Tibial artery (tissue), 4 donors: ENCODE measurements at regions not wholly inside any gene's neighbourhood (a gene's known extent, or its start where the extent isn't known, plus 50 kb on each side); places are given as distances from the start of the nearest gene placed in this dataset.

Experiments
- DNase-seq, 2 donors: peaks; one replicate each; pipeline ENCODE4 v3.0.0-alpha.2; 2019
- H3K27ac ChIP-seq, 2 donors: fragments of 200-600 bp; sonication (generic) in 1 of 2; 1 replicate in 1 of 2; 2 replicates in 1 of 2; pipeline ENCODE4 v1.5.1; 2018 to 2019; ENCODE audit warnings: mild to moderate bottlenecking in 1 of 2
- H3K27me3 ChIP-seq, 2 donors: fragments of 200-600 bp; sonication (generic) in 1 of 2; one replicate each; pipeline versions ENCODE4 v1.5.1 to v1.6.0; 2016 to 2019
- H3K36me3 ChIP-seq, 3 donors: fragments of 200-600 bp; sonication (generic) in 2 of 3; one replicate each; pipeline ENCODE4 v1.5.1; 2016 to 2019; ENCODE audit warnings: mild to moderate bottlenecking in 2 of 3
- H3K4me1 ChIP-seq, 4 donors: fragments of 200-600 bp; sonication (generic) in 2 of 4; 1 replicate in 3 of 4; 2 replicates in 1 of 4; pipeline ENCODE4 v1.5.1; 2016 to 2019
- H3K4me3 ChIP-seq, 2 donors: fragments of 200-600 bp; sonication (generic) in 1 of 2; 1 replicate in 1 of 2; 2 replicates in 1 of 2; pipeline ENCODE4 v1.5.1; 2018 to 2019; ENCODE audit warnings: mild to moderate bottlenecking in 2 of 2
- H3K9me3 ChIP-seq, 3 donors: fragments of 200-600 bp; sonication (generic) in 1 of 3; one replicate each; pipeline ENCODE4 v1.5.1; 2016 to 2019
- intact Hi-C: fragments of 100-400 bp; cut with DNase I; formaldehyde crosslinking; loops from one replicate; pipeline ENCODE4 v1.15.0; 2023; ENCODE audit warnings: low total_unique reads
- TF ChIP-seq, protein P1 (sequence below), 2 experiments: fragments of 200-600 bp in 1 of 2; fragments of 450-650 bp in 1 of 2; IDR thresholded peaks; one replicate each; pipeline ENCODE4 v1.5.1; 2017 to 2019; ENCODE audit warnings: antibody characterized with exemption in 2 of 2, mild to moderate bottlenecking in 1 of 2, moderate library complexity in 1 of 2

DNA sequence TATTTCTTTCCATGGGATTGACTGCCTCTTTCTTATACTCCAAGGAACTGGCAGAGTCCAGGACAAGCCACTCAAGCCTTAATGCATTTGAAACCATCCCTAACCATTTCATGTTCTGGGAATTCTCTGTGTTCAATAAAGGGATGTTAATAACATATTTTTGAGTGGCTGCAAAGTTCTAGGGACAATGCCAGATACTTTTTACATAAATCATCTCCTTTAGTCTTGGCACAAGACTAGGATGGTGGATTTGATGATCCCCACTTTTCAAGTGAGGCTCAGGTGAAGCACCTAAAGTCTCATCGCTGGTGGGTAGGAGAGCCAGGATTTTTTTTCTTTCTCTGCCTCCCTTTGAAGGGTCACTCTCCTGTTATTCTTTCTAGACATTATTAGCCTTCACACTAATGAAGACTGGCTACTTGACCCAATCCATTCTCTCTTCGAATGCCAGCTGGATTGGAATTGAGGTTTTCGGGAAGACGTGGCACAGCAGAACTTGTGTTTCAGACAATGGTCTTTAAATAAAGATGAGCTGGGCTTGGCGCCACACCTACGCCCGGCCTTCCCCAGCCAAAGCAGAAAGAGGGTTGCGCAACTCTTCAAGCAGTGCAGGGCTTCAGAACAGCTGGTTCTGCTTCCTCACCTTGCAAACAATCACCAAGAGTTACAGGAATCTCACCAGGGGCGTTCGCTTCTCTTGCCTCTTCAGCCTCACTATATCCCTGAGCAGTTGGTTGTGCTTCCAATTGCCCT lies 73.8 kb upstream of the BMPER start:
- H3K4me1 ChIP-seq: peaks cover 0 to 14% (median under 1%) of the 10 kb centered on the region in 4 donors
- TF ChIP-seq, protein P1, sequence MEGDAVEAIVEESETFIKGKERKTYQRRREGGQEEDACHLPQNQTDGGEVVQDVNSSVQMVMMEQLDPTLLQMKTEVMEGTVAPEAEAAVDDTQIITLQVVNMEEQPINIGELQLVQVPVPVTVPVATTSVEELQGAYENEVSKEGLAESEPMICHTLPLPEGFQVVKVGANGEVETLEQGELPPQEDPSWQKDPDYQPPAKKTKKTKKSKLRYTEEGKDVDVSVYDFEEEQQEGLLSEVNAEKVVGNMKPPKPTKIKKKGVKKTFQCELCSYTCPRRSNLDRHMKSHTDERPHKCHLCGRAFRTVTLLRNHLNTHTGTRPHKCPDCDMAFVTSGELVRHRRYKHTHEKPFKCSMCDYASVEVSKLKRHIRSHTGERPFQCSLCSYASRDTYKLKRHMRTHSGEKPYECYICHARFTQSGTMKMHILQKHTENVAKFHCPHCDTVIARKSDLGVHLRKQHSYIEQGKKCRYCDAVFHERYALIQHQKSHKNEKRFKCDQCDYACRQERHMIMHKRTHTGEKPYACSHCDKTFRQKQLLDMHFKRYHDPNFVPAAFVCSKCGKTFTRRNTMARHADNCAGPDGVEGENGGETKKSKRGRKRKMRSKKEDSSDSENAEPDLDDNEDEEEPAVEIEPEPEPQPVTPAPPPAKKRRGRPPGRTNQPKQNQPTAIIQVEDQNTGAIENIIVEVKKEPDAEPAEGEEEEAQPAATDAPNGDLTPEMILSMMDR (IDR thresholded peaks at IDR 0.05): no peak
- no peak overlapping the region for H3K27ac ChIP-seq
- no peak overlapping the region for H3K4me3 ChIP-seq
- intact Hi-C loops: no loop called here
- H3K9me3 ChIP-seq: no peaks in the 10 kb centered on the region
- peak in 1 of 2 donors; percentile 41 for DNase-seq
- no peaks in the 10 kb centered on the region for H3K36me3 ChIP-seq
- H3K27me3 ChIP-seq: no peaks in the 10 kb centered on the region

DNA sequence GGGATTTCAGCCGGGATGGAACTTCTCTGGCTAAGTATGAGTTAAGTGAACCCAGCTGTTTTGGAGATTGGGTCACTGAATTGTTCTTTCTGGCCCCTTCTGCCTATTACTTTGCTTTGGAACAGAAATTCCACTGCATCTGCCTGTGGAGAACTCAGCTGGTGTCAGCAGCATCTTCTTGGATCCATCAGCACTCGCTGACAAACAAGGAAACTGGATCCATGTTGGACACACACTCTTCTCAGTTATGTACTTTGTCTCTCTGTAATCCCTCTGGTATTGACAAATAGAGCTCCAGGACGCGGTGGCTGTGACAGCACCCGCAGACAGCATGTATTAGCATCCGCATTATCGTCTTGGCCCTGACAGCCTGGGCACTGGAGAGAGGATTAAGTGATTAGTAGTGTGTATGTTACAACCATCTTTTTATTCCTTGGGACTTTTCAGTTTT lies 73.0 kb upstream of the BMPER start:
- DNase-seq: no peak
- Histone ChIP-seq H3K27ac (no peak overlapping the region), H3K9me3 (no peaks in the 10 kb centered on the region), H3K27me3 (no peaks in the 10 kb centered on the region), H3K4me1 (peaks cover 0 to 21% (median 6%) of the 10 kb centered on the region in 4 donors), H3K4me3 (no peak overlapping the region), H3K36me3 (no peaks in the 10 kb centered on the region)
- TF ChIP-seq, protein P1 (IDR thresholded peaks at IDR 0.05): no peak
- intact Hi-C loops: no loop called here

DNA sequence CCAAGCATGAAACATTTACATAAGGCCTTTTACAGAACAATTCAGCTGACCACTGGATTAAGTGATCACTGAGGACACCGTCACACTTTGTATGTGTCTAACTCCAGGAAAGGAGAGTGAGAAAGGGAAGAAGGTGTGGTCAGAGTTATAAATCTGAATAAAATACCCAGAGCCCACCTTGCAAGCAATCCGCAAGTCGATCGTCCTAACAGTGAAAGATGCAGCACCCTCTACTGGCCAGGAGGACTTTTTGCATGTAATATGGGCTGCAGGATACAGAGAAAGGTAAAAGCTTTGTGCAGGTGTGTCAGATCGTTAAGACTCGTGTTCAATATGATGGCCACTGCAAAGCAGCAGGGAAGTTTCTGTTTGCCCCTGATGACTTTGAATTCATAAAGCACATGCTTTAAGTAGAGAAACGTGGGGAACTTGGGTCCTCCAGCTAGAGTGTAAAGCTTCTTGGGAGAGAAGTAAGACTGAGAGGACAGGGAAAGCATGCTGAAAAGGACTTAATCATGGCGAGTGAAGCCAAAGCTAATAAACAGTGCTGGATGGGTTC lies 68.5 kb upstream of the BMPER start:
- H3K36me3 ChIP-seq: no peaks in the 10 kb centered on the region
- intact Hi-C loops: no loop called here
- peaks cover 0 to 25% (median 15%) of the 10 kb centered on the region in 4 donors for H3K4me1 ChIP-seq
- H3K9me3 ChIP-seq: no peaks in the 10 kb centered on the region
- DNase-seq: no peak
- peak overlapping the region; percentile 43 to 68 for H3K27ac ChIP-seq
- H3K27me3 ChIP-seq: no peaks in the 10 kb centered on the region
- peak overlapping the region; percentile 19 for H3K4me3 ChIP-seq
- TF ChIP-seq, protein P1 (IDR thresholded peaks at IDR 0.05): peak in 1 of 2 experiments; percentile 16

DNA sequence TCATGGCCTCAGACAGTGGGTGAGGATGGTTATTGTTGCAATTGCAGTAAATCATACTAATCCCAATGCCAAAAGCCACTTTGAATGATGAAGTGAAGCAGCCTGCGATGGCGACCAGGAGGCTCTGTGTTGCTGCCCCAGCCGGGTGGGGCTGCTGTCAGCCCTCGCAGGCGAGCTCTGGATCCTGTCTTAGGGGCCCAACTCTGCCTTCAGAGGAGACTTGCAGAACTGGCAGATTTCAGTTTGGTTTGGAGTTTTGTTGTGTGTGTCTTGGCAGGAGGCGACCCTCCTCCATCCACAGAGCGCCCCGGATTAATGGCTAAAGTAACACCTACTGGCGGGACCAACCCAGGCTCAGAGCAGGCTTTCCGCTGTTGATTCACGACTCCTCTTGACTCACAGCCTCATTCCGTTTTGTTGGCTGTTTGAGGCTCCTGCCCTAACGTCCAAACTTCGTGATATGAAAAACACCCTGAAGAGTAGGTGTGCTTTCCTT lies 67.9 kb upstream of the BMPER start:
- peak; percentile 75 to 79 for DNase-seq
- peak overlapping the region; percentile 43 to 68 for H3K27ac ChIP-seq
- H3K9me3 ChIP-seq: no peaks in the 10 kb centered on the region
- TF ChIP-seq, protein P1 (IDR thresholded peaks at IDR 0.05): peak in 1 of 2 experiments; percentile 4
- H3K4me3 ChIP-seq: peak overlapping the region; percentile 19
- peaks cover 0 to 25% (median 15%) of the 10 kb centered on the region in 4 donors for H3K4me1 ChIP-seq
- intact Hi-C loops: no loop called here
- no peaks in the 10 kb centered on the region for H3K27me3 ChIP-seq
- H3K36me3 ChIP-seq: no peaks in the 10 kb centered on the region

DNA sequence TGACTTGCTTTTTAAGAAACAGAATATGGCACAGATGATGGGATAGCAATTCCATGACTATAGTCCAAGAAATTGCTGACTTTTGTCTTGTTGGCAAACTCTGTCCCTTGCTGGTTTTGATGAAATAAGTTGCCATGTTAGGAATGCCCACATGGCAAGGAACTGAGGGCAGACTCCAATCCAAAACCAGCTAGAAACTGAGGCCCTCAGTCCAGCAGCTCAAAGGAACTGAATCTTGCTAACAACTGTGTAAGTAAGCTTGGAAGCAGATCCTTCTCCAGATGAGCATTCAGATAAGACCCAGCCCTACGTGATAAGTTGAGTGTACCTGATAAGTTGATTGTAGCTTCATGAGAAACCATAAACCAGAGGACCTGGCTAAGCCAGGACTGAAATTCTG lies 64.3 kb upstream of the BMPER start:
- Histone ChIP-seq H3K27ac (no peak overlapping the region), H3K4me1 (peaks cover 0 to 30% (median 15%) of the 10 kb centered on the region in 4 donors), H3K4me3 (no peak overlapping the region), H3K36me3 (no peaks in the 10 kb centered on the region), H3K27me3 (no peaks in the 10 kb centered on the region), H3K9me3 (no peaks in the 10 kb centered on the region)
- TF ChIP-seq, protein P1 (IDR thresholded peaks at IDR 0.05): no peak
- DNase-seq: no peak
- intact Hi-C loops: no loop called here
